ENCODE measurements at regions not wholly inside any gene's neighbourhood (a gene's known extent, or its start where the extent isn't known, plus 50 kb on each side); places are given as distances from the start of the nearest gene placed in this dataset.

DNA sequence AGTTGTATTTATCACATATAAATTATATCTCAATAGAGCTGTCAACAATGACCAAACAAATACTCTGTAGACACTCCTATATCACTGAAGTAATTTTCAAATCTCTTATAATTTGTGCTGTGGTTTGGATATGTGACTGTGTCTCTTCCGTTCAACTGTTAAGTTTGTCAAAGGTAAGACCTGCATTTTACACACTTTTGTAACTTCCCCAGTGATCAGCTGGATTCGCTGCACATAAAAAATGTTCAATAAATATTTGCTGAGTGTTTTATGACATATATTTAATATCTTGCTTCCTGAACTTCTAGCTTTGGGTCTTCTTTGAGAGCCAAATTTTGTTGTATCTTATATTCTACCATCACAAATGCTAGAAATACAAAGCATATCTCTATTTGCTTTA is 57.3 kb upstream of the ROCK1 start:
- Histone ChIP-seq H3K14ac (ENCODE audit: insufficient read depth, low read length) (no peak overlapping the region), H3K4me1 (ENCODE audit: insufficient read depth, low read length) (no peaks in the 10 kb centered on the region), H3K27ac (ENCODE audit: insufficient read length, low read depth, low read length) (no peak overlapping the region), H2BK15ac (ENCODE audit: low read depth, low read length) (no peak overlapping the region), H4K8ac (replicated peaks; ENCODE audit: insufficient read length, low read depth, low read length) (no peak overlapping the region), H4K5ac (ENCODE audit: insufficient read length, low read depth, low read length) (no peak overlapping the region), H3K18ac (ENCODE audit: insufficient read length, low read depth, low read length) (no peak overlapping the region), H3T11ph (ENCODE audit: low read length) (no peak overlapping the region), H3K56ac (ENCODE audit: insufficient read length, low read depth, low read length) (no peak overlapping the region), H2BK12ac (ENCODE audit: insufficient read length, low read depth, low read length) (no peak overlapping the region), H4K20me1 (ENCODE audit: control insufficient read depth, insufficient read depth, insufficient read length) (no peaks in the 10 kb centered on the region), H3K4me2 (ENCODE audit: insufficient read depth, insufficient read length, low read length) (no peak overlapping the region), H3K9me3 (ENCODE audit: control insufficient read depth, low read depth, low read length) (no peaks in the 10 kb centered on the region), H3K9ac (ENCODE audit: extremely low read depth, insufficient read length, low read length) (no peak overlapping the region), H3K79me2 (ENCODE audit: insufficient read depth, low read length) (no peaks in the 10 kb centered on the region), H3K79me1 (ENCODE audit: insufficient read depth, low read depth, low read length, poor library complexity, severe bottlenecking) (no peaks in the 10 kb centered on the region), H2AFZ (ENCODE audit: low read length) (no peak overlapping the region), H2AK5ac (ENCODE audit: insufficient read length, low read length) (no peak overlapping the region), H2BK20ac (ENCODE audit: low read depth, low read length, poor library complexity, severe bottlenecking) (no peak overlapping the region), H3K23me2 (ENCODE audit: insufficient read length, low read depth, low read length, poor library complexity, severe bottlenecking) (no peaks in the 10 kb centered on the region), H4K91ac (ENCODE audit: insufficient read length, low read depth, low read length) (no peak overlapping the region), H3K4ac (ENCODE audit: low read depth, low read length) (no peak overlapping the region), H3K23ac (ENCODE audit: insufficient read length, low read depth, low read length) (no peak overlapping the region), H2BK120ac (ENCODE audit: low read depth, low read length, poor library complexity, severe bottlenecking) (no peak overlapping the region), H2BK5ac (ENCODE audit: insufficient read length, low read length) (no peak overlapping the region), H3K27me3 (ENCODE audit: insufficient read depth, low read length) (no peaks in the 10 kb centered on the region)
- Mint-ChIP-seq H3K4me1 (peaks cover 8 to 9% of the 10 kb centered on the region in 2 experiments), H3K36me3 (ENCODE audit: insufficient read depth in 1 of 3, low read depth in 3 of 3) (no peaks in the 10 kb centered on the region), H3K27me3 (ENCODE audit: low read depth) (no peaks in the 10 kb centered on the region), H3K9me3 (no peaks in the 10 kb centered on the region), H3K4me3 (no peak overlapping the region), H3K27ac (no peak overlapping the region)
- no CpG with 5 or more reads among the region's 2 CpGs for WGBS (ENCODE audit: extremely low coverage, insufficient read length, low lambda C conversion rate)
- DNase-seq: no peak
- TF ChIP-seq, protein P1, sequence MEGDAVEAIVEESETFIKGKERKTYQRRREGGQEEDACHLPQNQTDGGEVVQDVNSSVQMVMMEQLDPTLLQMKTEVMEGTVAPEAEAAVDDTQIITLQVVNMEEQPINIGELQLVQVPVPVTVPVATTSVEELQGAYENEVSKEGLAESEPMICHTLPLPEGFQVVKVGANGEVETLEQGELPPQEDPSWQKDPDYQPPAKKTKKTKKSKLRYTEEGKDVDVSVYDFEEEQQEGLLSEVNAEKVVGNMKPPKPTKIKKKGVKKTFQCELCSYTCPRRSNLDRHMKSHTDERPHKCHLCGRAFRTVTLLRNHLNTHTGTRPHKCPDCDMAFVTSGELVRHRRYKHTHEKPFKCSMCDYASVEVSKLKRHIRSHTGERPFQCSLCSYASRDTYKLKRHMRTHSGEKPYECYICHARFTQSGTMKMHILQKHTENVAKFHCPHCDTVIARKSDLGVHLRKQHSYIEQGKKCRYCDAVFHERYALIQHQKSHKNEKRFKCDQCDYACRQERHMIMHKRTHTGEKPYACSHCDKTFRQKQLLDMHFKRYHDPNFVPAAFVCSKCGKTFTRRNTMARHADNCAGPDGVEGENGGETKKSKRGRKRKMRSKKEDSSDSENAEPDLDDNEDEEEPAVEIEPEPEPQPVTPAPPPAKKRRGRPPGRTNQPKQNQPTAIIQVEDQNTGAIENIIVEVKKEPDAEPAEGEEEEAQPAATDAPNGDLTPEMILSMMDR (conservative IDR thresholded peaks at IDR 0.05): no peak

Measured in H9 (cell line).